Keratinocyte (primary cell): ENCODE measurements at regions not wholly inside any gene's neighbourhood (a gene's known extent, or its start where the extent isn't known, plus 50 kb on each side); places are given as distances from the start of the nearest gene placed in this dataset.
"Not testable (repeated sequence)": the region's sequence is repeated elsewhere in the genome, so short reads cannot be mapped to it uniquely, and the experiment has no call there.

Experiments
- DNase-seq: peaks from one replicate; pipeline ENCODE4 v3.0.0-alpha.2; 2011; ENCODE audit warnings: low read depth, missing footprints, low spot score
- FAIRE-seq: peaks from 2 replicates; lab custom pipeline; 2011; peaks lifted over from hg19 to GRCh38; lab: Jason Lieb, UNC
- H2AFZ ChIP-seq: 2 replicates; pipeline ENCODE4 v1.6.0; 2012; ENCODE audit warnings: low read length, control low read depth, inconsistent platforms; ENCODE audit not compliant: control insufficient read depth
- H3K27ac ChIP-seq: 2 replicates; pipeline ENCODE4 v1.5.1; 2011; ENCODE audit warnings: low read length; ENCODE audit not compliant: control insufficient read depth, insufficient read depth
- H3K27me3 ChIP-seq: 3 replicates; pipeline ENCODE4 v1.6.0; 2011; ENCODE audit warnings: low read length; ENCODE audit not compliant: control insufficient read depth, insufficient read depth; ENCODE audit errors: extremely low read depth
- H3K36me3 ChIP-seq, 2 experiments: 2 replicates in 1 of 2; 3 replicates in 1 of 2; pipeline ENCODE4 v1.5.1; 2011; ENCODE audit warnings: low read length in 2 of 2, mild to moderate bottlenecking in 1 of 2; ENCODE audit not compliant: control insufficient read depth in 2 of 2, insufficient read depth in 2 of 2; ENCODE audit errors: extremely low read depth in 1 of 2
- H3K4me1 ChIP-seq: 3 replicates; pipeline ENCODE4 v1.5.1; 2011; ENCODE audit warnings: low read length; ENCODE audit not compliant: control insufficient read depth, insufficient read depth; ENCODE audit errors: extremely low read depth
- H3K4me2 ChIP-seq: 3 replicates; pipeline ENCODE4 v1.6.0; 2011; ENCODE audit warnings: low read depth, low read length; ENCODE audit not compliant: control insufficient read depth, insufficient read depth; ENCODE audit errors: extremely low read depth
- H3K4me3 ChIP-seq, 3 experiments: fragments of 200-600 bp in 1 of 3; sonication (generic) in 1 of 3; 2 replicates in 2 of 3; 3 replicates in 1 of 3; pipeline ENCODE4 v1.5.1; 2011 to 2016; ENCODE audit warnings: low read length in 3 of 3, mild to moderate bottlenecking in 3 of 3, control low read depth in 2 of 3, inconsistent platforms in 1 of 3, low read depth in 1 of 3, mixed read lengths in 1 of 3, mixed run types in 1 of 3, moderate library complexity in 1 of 3; ENCODE audit not compliant: control insufficient read depth in 2 of 3, insufficient read depth in 2 of 3; ENCODE audit errors: extremely low read depth in 1 of 3
- H3K79me2 ChIP-seq: 2 replicates; pipeline ENCODE4 v1.6.0; 2012; ENCODE audit warnings: low read length; ENCODE audit not compliant: control insufficient read depth, insufficient read depth
- H3K9ac ChIP-seq: 3 replicates; pipeline ENCODE4 v1.6.0; 2011; ENCODE audit warnings: low read length; ENCODE audit not compliant: control insufficient read depth, insufficient read depth; ENCODE audit errors: extremely low read depth
- H3K9me1 ChIP-seq: 3 replicates; pipeline ENCODE4 v1.6.0; 2011; ENCODE audit warnings: low read length; ENCODE audit not compliant: control insufficient read depth, insufficient read depth; ENCODE audit errors: extremely low read depth
- H3K9me3 ChIP-seq: 2 replicates; pipeline ENCODE4 v1.5.1; 2012; ENCODE audit warnings: low read depth, low read length; ENCODE audit not compliant: control insufficient read depth
- H4K20me1 ChIP-seq: 3 replicates; pipeline ENCODE4 v1.6.0; 2011; ENCODE audit warnings: low read length; ENCODE audit not compliant: control insufficient read depth, insufficient read depth; ENCODE audit errors: extremely low read depth
- CTCF ChIP-seq, 3 experiments: IDR thresholded peaks in 1 of 3; conservative IDR thresholded peaks in 1 of 3; optimal IDR thresholded peaks in 1 of 3; 2 replicates in 2 of 3; 3 replicates in 1 of 3; pipeline versions ENCODE3 to v1.5.1; 2011; ENCODE audit warnings: low read length in 3 of 3, mild to moderate bottlenecking in 3 of 3, moderate library complexity in 2 of 3, control low read depth in 1 of 3, inconsistent platforms in 1 of 3; ENCODE audit not compliant: insufficient read depth in 2 of 3; ENCODE audit errors: extremely low read depth in 1 of 3
- EZH2 ChIP-seq: IDR thresholded peaks from one replicate; pipeline ENCODE4 v1.6.1; 2012; ENCODE audit warnings: inconsistent platforms, mild to moderate bottlenecking, low read length, moderate library complexity
- dilution Hi-C: fragments of 300-500 bp; cut with MboI; formaldehyde crosslinking; loops from one replicate; pipeline ENCODE4 v1.7.0; 2020; ENCODE audit warnings: low sequenced_read_pairs; ENCODE audit not compliant: extremely low pct_ligation_motif_present

GRCh38 chr10:120212275-120212674 lies 244.8 kb upstream of the PLPP4 start:
- TF ChIP-seq EZH2 (no peak), CTCF (optimal IDR thresholded peaks at IDR 0.05 in 1 of 3, IDR thresholded peaks at IDR 0.05 in 1 of 3, conservative IDR thresholded peaks at IDR 0.05 in 1 of 3; ENCODE audit: extremely low read depth in 1 of 3, insufficient read depth in 2 of 3, low read length in 3 of 3) (no peak)
- H3K79me2 ChIP-seq, result no peaks in the 10 kb centered on the region
- no peaks in the 10 kb centered on the region for H3K36me3 ChIP-seq
- DNase-seq, result no peak
- no peak overlapping the region for H3K4me3 ChIP-seq
- H3K9me1 ChIP-seq, result no peaks in the 10 kb centered on the region
- H4K20me1 ChIP-seq, result no peaks in the 10 kb centered on the region
- no peak overlapping the region for H3K27ac ChIP-seq
- no peaks in the 10 kb centered on the region for H3K27me3 ChIP-seq
- H3K4me2 ChIP-seq, result no peak overlapping the region
- no peak for FAIRE-seq
- dilution Hi-C loops, result no loop called here
- H2AFZ ChIP-seq, result no peak overlapping the region
- H3K9me3 ChIP-seq, result no peaks in the 10 kb centered on the region
- no peaks in the 10 kb centered on the region for H3K4me1 ChIP-seq
- H3K9ac ChIP-seq, result no peak overlapping the region

GRCh38 chr10:120213283-120213682 lies 243.7 kb upstream of the PLPP4 start:
- dilution Hi-C loops, H2AFZ ChIP-seq, H3K9me3 ChIP-seq, DNase-seq, H4K20me1 ChIP-seq, H3K79me2 ChIP-seq, H3K4me3 ChIP-seq, FAIRE-seq, H3K36me3 ChIP-seq, H3K9me1 ChIP-seq, H3K4me1 ChIP-seq, H3K27me3 ChIP-seq, H3K9ac ChIP-seq, H3K4me2 ChIP-seq, H3K27ac ChIP-seq: not testable (repeated sequence)

- dilution Hi-C loops, result no loop called here
Observed at GRCh38 chr10:120217736-120218135, 239.3 kb upstream of the PLPP4 start.

More at GRCh38 chr10:120217736-120218135, 239.3 kb upstream of the PLPP4 start:
- H2AFZ ChIP-seq, result no peak overlapping the region
- no peaks in the 10 kb centered on the region for H3K36me3 ChIP-seq
- H3K4me1 ChIP-seq, result no peaks in the 10 kb centered on the region
- H3K9me1 ChIP-seq, result no peaks in the 10 kb centered on the region
- no peak overlapping the region for H3K4me3 ChIP-seq
- no peak overlapping the region for H3K27ac ChIP-seq
- H3K4me2 ChIP-seq, result no peak overlapping the region
- no peaks in the 10 kb centered on the region for H4K20me1 ChIP-seq
- H3K9ac ChIP-seq, result no peak overlapping the region
- H3K9me3 ChIP-seq, result no peaks in the 10 kb centered on the region
- no peaks in the 10 kb centered on the region for H3K79me2 ChIP-seq
- no peak for DNase-seq
- no peaks in the 10 kb centered on the region for H3K27me3 ChIP-seq
- FAIRE-seq, result no peak
- TF ChIP-seq CTCF (optimal IDR thresholded peaks at IDR 0.05 in 1 of 3, IDR thresholded peaks at IDR 0.05 in 1 of 3, conservative IDR thresholded peaks at IDR 0.05 in 1 of 3; ENCODE audit: extremely low read depth in 1 of 3, insufficient read depth in 2 of 3, low read length in 3 of 3), result no peak
- TF ChIP-seq EZH2, result no peak
